GM21576 (cell line): ENCODE measurements at regions not wholly inside any gene's neighbourhood (a gene's known extent, or its start where the extent isn't known, plus 50 kb on each side); places are given as distances from the start of the nearest gene placed in this dataset.
"Not testable (repeated sequence)": the region's sequence is repeated elsewhere in the genome, so short reads cannot be mapped to it uniquely, and the experiment has no call there.

ENCODE experiments used
- ATAC-seq: cut with Tn5 transposase; IDR thresholded peaks from one replicate; pipeline ENCODE4 v1.9.1; 2021; ENCODE audit warnings: mild to moderate bottlenecking, moderate library complexity; ENCODE audit not compliant: unreplicated experiment

DNA sequence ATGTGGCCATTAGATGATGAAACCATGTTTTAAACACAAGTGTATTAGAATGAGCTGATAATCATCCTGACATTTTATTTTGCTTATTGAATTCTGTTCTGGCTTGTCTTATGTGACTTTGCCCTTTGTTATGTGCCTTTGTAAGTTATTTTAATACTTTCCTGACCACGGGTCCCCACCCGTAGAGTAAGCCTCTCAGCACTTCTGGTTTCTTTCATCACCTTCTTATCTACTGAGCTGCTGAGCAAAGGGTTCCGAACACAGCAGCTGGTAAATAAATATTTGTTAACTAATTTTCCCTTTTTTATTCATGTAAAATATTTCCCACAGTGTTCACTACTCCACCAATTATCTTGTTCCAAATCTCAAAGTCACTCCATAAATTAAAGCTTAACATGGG is 1115.3 kb downstream of the SORCS3 start:
- no peak for ATAC-seq

DNA sequence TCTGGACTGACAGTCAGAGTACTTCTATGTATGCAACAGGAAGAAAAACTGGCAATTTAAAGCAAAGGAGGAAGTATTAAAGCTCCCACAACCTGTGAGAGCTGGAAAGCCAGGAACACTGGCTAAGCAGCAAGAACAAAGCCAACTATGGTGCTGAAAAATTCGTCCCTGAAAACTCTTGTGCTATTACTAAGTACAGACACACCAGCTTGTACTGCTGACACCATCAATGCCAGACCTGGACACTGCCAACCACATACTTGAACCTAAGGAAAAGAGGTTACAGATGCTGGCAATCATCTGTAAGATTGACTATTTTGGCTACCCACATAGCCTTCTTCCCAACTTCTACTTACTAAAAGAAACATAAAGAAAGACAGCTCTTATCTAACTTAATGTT is 1110.6 kb downstream of the SORCS3 start:
- ATAC-seq = no peak

DNA sequence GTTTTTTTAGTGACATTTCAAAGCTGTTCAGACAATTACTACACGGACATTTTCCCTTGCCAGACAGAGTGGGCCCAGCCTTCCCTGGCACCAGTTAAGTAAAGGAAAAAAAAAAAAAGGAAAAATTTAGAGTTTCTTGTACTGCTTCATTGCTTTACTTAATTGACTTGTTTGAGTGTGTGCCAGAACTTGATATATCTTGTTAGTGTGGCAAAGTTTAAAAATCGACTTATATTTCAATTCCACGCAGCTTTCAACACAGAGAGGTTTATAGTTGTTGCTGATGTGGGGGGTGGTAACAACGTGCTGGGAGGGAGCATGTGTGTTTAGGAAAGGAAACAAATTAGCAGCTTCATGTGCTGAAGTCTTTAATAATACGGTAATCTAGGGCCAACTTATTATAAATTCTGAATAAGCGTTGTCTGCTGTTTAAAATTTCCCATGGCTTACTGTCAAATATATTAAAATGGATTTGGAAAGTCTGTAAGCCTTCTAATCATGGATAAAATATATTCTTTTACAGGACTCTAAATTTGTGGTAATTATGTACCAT is 1104.6 kb downstream of the SORCS3 start:
- ATAC-seq = no peak

GRCh38 chr10:105743343-105744056 is 1102.4 kb downstream of the SORCS3 start:
- no peak for ATAC-seq

GRCh38 chr10:105742923-105743322 is 1101.8 kb downstream of the SORCS3 start:
- no peak for ATAC-seq

GRCh38 chr10:105742184-105742583 is 1101.1 kb downstream of the SORCS3 start:
- ATAC-seq = no peak

DNA sequence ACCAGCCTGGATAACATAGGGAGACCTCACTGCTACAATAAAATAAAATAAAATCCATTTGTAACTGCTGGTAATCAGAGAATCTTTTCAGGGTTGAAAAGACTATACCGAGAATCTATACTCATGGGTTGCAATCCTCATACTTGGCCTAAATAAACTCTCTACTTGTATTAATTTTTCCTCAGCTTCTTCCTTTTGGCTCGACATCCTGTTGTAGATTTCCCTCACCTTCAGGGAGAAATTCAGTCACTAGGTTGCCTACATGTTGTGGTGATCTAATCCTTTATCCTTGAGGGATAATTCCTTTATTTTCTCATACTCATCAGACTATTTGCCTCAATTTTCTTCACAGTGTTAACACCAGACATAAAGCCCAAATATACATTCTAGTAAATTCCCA is 1093.4 kb downstream of the SORCS3 start:
- no peak for ATAC-seq

GRCh38 chr10:105733924-105734323 is 1092.8 kb downstream of the SORCS3 start:
- no peak for ATAC-seq

- no peak for ATAC-seq
Measured at GRCh38 chr10:105729428-105729827, 1088.3 kb downstream of the SORCS3 start.

- ATAC-seq = not testable (repeated sequence)
Measured at GRCh38 chr10:105727586-105727985, 1086.5 kb downstream of the SORCS3 start.

DNA sequence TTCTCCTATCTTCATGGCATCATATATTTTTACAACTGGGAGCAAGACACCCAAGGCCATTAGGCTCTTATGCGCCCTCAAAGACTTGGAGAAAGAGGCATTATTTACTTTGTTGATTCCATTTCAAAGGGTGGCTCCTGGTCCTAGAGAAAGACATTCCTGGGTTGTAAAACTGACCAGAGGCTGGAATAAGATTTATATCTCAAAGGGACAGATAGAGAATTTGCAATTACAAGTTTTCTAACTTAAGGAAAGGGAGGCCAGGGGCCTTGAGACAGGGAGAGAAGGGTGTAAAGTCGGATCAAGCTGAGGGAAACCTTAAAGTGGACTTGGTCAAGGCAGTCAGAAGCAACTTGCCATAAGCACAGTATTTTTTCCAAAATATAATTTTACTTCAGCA is 1086.0 kb downstream of the SORCS3 start:
- no peak for ATAC-seq

DNA sequence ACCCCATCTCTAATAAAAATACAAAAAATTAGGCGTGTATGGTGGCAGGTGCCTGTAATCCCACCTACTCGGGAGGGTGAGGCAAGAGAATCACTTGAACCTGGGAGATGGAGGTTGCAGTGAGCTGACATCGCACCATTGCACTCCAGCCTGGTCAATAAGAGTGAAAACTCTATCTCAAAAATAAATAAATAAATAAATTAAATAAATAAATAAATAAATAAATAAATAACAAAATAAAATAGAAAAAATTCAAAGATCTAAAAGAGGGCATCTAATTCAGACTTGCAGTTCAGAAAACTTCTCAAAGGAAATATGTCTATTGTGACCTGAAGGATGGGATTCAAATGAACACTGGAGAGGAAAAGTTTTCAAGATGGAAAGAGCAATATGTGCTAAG is 1085.1 kb downstream of the SORCS3 start:
- no peak for ATAC-seq

DNA sequence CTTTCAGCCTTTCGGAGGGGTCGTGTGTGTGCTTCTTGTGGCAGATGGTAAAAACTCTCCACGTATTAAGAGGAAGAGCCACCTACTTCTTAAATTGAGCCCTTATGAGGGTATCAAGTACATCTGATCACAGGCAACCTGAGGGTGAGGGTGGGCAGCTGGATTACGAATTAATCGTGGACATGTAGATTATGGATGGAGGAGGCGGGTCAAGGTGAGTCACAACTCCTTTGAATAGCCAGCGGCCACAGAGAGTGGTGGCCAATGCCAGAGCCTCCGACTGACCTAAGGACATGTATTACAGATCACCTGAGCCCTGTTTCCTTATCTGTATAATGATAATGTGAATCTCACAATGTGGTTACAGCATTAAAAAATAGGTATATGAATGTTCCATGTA is 1083.9 kb downstream of the SORCS3 start:
- ATAC-seq = no peak

- ATAC-seq = no peak
Measured at GRCh38 chr10:105718207-105718995, 1077.3 kb downstream of the SORCS3 start.

GRCh38 chr10:105714728-105715127 is 1073.6 kb downstream of the SORCS3 start:
- no peak for ATAC-seq

DNA sequence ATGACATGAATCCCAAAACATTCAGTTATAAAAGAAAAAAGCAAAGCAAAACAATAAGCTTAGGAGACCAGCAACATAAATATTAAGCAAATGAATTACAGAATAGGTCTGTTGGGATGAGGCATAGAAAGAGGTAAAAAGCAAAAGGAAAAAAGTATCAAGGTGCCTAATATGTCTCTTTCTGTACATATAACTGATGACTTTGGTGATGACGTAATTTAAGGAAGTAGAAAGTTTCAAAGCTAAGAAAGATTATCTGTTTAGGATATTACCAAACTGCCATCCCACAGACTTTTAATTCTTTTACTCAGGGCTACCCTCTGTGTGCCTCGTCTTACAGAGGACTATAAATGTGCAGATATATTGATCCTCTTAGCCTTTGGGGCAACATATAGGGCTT is 1066.5 kb downstream of the SORCS3 start:
- no peak for ATAC-seq

GRCh38 chr10:105706281-105707026 is 1065.4 kb downstream of the SORCS3 start:
- no peak for ATAC-seq

- no peak for ATAC-seq
Measured at GRCh38 chr10:105702211-105702610, 1061.1 kb downstream of the SORCS3 start.

- no peak for ATAC-seq
Measured at GRCh38 chr10:105700218-105700617, 1059.1 kb downstream of the SORCS3 start.

GRCh38 chr10:105699504-105699903 is 1058.4 kb downstream of the SORCS3 start:
- ATAC-seq = no peak

GRCh38 chr10:105698592-105698991 is 1057.5 kb downstream of the SORCS3 start:
- no peak for ATAC-seq
